ENCODE measurements at regions not wholly inside any gene's neighbourhood (a gene's known extent, or its start where the extent isn't known, plus 50 kb on each side); places are given as distances from the start of the nearest gene placed in this dataset.

DNA sequence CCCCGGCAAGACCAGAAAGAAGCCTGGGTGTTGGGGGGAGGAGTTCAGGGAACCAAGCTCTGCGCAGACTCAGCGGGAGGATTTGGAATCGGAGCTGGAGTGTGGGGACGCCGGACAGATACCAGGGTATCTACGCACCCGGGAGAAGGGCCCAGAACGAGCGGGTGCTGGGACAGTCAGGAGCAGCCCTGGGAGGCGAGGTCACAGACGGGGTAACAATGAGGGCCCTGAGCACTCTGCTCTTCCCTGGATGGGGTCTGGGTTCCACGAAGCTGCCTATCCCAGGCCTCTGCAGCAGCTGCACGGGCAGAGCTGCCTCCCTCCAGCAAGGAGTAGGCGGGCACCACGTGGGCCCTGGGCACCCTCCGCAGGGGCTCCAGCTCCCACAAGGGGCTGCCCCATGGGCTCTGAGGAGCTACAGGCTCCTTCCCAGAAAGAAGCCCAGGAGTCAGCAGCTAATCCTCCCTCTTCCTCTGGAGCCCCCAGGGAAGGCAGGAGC lies 197.2 kb downstream of the BRD1 start:
- H3K9me3 ChIP-seq, result no peaks in the 10 kb centered on the region
- no peak overlapping the region for H3K4me3 ChIP-seq
- intact Hi-C loops (cut with DNase I), result no loop called here
- TF ChIP-seq POLR2A (IDR thresholded peaks at IDR 0.05), result no peak
- TF ChIP-seq, protein P1, sequence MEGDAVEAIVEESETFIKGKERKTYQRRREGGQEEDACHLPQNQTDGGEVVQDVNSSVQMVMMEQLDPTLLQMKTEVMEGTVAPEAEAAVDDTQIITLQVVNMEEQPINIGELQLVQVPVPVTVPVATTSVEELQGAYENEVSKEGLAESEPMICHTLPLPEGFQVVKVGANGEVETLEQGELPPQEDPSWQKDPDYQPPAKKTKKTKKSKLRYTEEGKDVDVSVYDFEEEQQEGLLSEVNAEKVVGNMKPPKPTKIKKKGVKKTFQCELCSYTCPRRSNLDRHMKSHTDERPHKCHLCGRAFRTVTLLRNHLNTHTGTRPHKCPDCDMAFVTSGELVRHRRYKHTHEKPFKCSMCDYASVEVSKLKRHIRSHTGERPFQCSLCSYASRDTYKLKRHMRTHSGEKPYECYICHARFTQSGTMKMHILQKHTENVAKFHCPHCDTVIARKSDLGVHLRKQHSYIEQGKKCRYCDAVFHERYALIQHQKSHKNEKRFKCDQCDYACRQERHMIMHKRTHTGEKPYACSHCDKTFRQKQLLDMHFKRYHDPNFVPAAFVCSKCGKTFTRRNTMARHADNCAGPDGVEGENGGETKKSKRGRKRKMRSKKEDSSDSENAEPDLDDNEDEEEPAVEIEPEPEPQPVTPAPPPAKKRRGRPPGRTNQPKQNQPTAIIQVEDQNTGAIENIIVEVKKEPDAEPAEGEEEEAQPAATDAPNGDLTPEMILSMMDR (IDR thresholded peaks at IDR 0.05), result no peak
- 74% methylated on average over 14 of the region's 17 CpGs; no CpG with 5 or more reads in 1 of the 2 donors for WGBS, 2 donors
- H3K4me1 ChIP-seq, result peaks cover 5 to 20% (median 8%) of the 10 kb centered on the region in 3 donors
- no peaks in the 10 kb centered on the region for H3K36me3 ChIP-seq
- no peak overlapping the region for H3K27ac ChIP-seq
- H3K27me3 ChIP-seq, result peaks cover 0 to 42% (median 2%) of the 10 kb centered on the region in 4 donors
- DNase-seq, result no peak

DNA sequence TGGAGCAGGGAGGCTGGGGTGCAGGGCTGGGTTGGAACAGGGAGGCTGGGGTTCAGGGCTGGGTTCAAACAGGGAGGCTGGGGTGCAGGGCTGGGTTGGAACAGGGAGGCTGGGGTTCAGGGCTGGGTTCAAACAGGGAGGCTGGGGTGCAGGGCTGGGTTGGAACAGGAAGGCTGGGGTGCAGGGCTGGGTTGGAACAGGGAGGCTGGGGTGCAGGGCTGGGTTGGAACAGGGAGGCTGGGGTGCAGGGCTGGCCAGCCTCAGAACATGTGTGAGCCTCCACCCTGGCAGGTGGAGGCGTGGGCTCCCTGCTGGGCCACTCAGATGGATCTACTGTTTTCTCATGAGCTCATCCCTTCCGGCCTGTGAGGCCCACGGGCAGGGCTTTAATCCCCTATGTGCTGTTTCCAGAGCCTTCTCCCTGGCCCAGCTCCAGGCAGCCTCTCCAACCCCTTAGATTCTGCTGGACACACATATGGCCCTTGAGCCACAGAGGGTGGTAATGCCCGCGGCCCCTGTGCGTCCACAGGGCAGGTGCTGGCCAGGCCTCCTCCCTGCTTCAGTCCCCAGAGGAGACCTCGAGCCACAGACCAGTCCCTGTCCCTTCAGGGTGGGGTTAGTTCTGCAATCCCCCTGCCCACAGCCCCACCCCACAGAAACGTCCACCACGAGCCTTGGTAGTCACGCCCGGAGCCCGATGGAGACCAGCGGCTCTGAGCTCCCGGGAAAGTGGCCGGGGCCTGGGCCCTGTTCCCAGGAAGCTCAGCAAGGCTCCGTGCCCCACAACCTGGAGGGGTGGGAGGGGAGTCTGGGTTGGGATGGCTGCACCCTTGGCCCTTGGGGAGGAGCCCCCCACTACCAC lies 197.9 kb downstream of the BRD1 start:
- intact Hi-C loops (cut with DNase I), result no loop called here
- TF ChIP-seq, protein P1 (IDR thresholded peaks at IDR 0.05), result no peak
- no peak for TF ChIP-seq POLR2A (IDR thresholded peaks at IDR 0.05)
- H3K9me3 ChIP-seq, result no peaks in the 10 kb centered on the region
- DNase-seq, result no peak
- no peak overlapping the region for H3K4me3 ChIP-seq
- no peak overlapping the region for H3K27ac ChIP-seq
- 38 to 66% methylated on average over 1 to 6 of the region's 16 CpGs for WGBS, 2 donors
- peaks cover 5 to 20% (median 8%) of the 10 kb centered on the region in 3 donors for H3K4me1 ChIP-seq
- H3K36me3 ChIP-seq, result no peaks in the 10 kb centered on the region
- peaks cover 0 to 36% (median 2%) of the 10 kb centered on the region in 4 donors for H3K27me3 ChIP-seq

DNA sequence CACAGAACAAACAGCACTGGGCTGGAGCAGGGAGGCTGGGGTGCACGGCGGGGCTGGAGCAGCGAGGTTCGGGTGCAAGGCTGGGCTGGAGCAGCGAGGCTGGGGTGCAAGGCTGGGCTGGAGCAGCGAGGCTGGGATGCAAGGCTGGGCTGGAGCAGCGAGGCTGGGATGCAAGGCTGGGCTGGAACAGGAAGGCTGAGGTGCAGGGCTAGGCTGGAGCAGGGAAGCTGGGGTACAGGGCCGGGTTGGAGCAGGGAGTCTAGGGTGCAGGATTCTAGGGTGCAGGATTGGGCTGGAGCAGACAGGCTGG lies 198.5 kb downstream of the BRD1 start:
- TF ChIP-seq, protein P1 (IDR thresholded peaks at IDR 0.05), result no peak
- no peak for TF ChIP-seq POLR2A (IDR thresholded peaks at IDR 0.05)
- Histone ChIP-seq H3K4me3 (no peak overlapping the region), H3K27ac (no peak overlapping the region), H3K36me3 (no peaks in the 10 kb centered on the region), H3K4me1 (peaks cover 5 to 20% (median 8%) of the 10 kb centered on the region in 3 donors), H3K9me3 (no peaks in the 10 kb centered on the region), H3K27me3 (peaks cover 0 to 30% (median 2%) of the 10 kb centered on the region in 4 donors)
- WGBS, 2 donors, result 51 to 71% methylated on average over 6 to 8 of the region's 8 CpGs
- intact Hi-C loops (cut with DNase I), result no loop called here
- no peak for DNase-seq

DNA sequence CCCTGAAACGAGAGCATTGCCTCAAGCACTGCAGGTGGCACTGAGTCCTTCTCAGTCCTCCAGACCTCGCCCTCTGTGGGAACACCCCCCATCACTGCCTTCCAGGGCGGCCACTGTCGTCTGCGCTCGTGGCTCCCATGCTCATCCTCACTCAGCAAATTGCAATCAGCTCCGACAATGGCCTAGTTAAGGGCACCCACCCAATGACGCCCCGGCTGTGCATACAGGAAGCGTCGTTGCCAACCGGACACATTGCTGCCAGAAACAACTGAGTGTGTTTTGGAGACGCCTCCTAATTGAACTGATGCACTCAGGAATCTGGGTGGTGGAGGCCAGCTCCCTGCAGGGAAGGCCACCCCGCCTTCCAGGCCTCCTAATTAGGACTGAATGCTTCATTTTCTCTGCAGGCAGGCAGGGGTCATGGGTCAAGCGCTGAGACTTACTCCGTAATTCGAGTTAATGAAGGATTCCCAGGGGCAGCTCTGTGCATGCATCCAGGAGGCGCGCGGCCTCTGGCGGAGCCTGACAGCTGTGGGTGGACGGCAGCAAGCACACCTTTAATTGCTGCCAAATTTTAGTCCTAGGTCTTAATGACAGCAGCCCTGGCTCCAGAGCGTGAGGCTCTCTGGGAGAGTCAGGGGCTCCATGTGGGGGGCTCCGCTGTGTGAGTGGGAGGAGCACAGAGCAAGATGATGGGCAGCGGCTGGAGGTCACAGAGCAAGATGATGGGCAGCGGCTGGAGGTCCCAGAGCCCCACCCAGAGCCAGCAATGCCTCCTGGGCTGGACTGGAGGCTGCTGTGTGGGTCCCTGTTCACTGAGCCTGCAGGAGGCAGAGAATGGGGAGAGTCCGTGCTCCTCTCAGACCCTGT lies 199.0 kb downstream of the BRD1 start:
- intact Hi-C loops (cut with DNase I), result no loop called here
- peaks cover 5 to 20% (median 8%) of the 10 kb centered on the region in 3 donors for H3K4me1 ChIP-seq
- no peaks in the 10 kb centered on the region for H3K9me3 ChIP-seq
- no peak for TF ChIP-seq POLR2A (IDR thresholded peaks at IDR 0.05)
- TF ChIP-seq, protein P1 (IDR thresholded peaks at IDR 0.05), result no peak
- H3K36me3 ChIP-seq, result no peaks in the 10 kb centered on the region
- H3K4me3 ChIP-seq, result no peak overlapping the region
- peaks cover 0 to 29% (median 2%) of the 10 kb centered on the region in 4 donors for H3K27me3 ChIP-seq
- no peak for DNase-seq
- H3K27ac ChIP-seq, result no peak overlapping the region
- WGBS, 2 donors, result 43 to 49% methylated on average over 18 to 23 of the region's 27 CpGs

Measured in esophagus squamous epithelium (tissue), 5 donors.